ENCODE measurements at regions not wholly inside any gene's neighbourhood (a gene's known extent, or its start where the extent isn't known, plus 50 kb on each side); places are given as distances from the start of the nearest gene placed in this dataset.

- no peak for ATAC-seq
- no peak overlapping the region for H3K27ac ChIP-seq
- H3K36me3 ChIP-seq (ENCODE audit: insufficient read depth in 1 of 2, low read depth in 1 of 2), result no peaks in the 10 kb centered on the region
- WGBS, 3 donors, result 59 to 67% (median 65%) methylated on average over 13 of the region's 13 CpGs
- TF ChIP-seq CTCF (IDR thresholded peaks at IDR 0.05), result no peak
- H3K27me3 ChIP-seq (ENCODE audit: insufficient read depth in 3 of 3, low read length in 2 of 3), result no peaks in the 10 kb centered on the region
- no peak for DNase-seq
- no peak overlapping the region for H3K4me3 ChIP-seq
- no peaks in the 10 kb centered on the region for H3K4me1 ChIP-seq
- no peaks in the 10 kb centered on the region for H3K9me3 ChIP-seq
- intact Hi-C loops (cut with DNase I), result no loop called here
Observed at GRCh38 chr19:28948026-28948425, 264.9 kb downstream of the UQCRFS1 start.

- Histone ChIP-seq H3K4me1 (no peaks in the 10 kb centered on the region), H3K27ac (no peak overlapping the region), H3K9me3 (no peaks in the 10 kb centered on the region), H3K36me3 (ENCODE audit: insufficient read depth in 1 of 2, low read depth in 1 of 2) (no peaks in the 10 kb centered on the region), H3K27me3 (ENCODE audit: insufficient read depth in 3 of 3, low read length in 2 of 3) (no peaks in the 10 kb centered on the region), H3K4me3 (no peak overlapping the region)
- ATAC-seq, result no peak
- 76 to 85% (median 84%) methylated on average over 8 of the region's 8 CpGs for WGBS, 3 donors
- intact Hi-C loops (cut with DNase I), result no loop called here
- no peak for TF ChIP-seq CTCF (IDR thresholded peaks at IDR 0.05)
- no peak for DNase-seq
Observed at GRCh38 chr19:28943651-28944050, 269.3 kb downstream of the UQCRFS1 start.

- Histone ChIP-seq H3K9me3 (no peaks in the 10 kb centered on the region), H3K4me1 (no peaks in the 10 kb centered on the region), H3K27me3 (ENCODE audit: insufficient read depth in 3 of 3, low read length in 2 of 3) (no peaks in the 10 kb centered on the region), H3K36me3 (ENCODE audit: insufficient read depth in 1 of 2, low read depth in 1 of 2) (no peaks in the 10 kb centered on the region), H3K4me3 (no peak overlapping the region), H3K27ac (no peak overlapping the region)
- no peak for ATAC-seq
- DNase-seq, result no peak
- intact Hi-C loops (cut with DNase I), result no loop called here
- WGBS, 3 donors, result 83 to 91% (median 88%) methylated on average over 11 of the region's 11 CpGs
- no peak for TF ChIP-seq CTCF (IDR thresholded peaks at IDR 0.05)
Observed at GRCh38 chr19:28941833-28942232, 271.1 kb downstream of the UQCRFS1 start.

- ATAC-seq, result no peak
- intact Hi-C loops (cut with DNase I), result no loop called here
- no peak for DNase-seq
- Histone ChIP-seq H3K27me3 (ENCODE audit: insufficient read depth in 3 of 3, low read length in 2 of 3) (no peaks in the 10 kb centered on the region), H3K27ac (no peak overlapping the region), H3K36me3 (ENCODE audit: insufficient read depth in 1 of 2, low read depth in 1 of 2) (no peaks in the 10 kb centered on the region), H3K9me3 (no peaks in the 10 kb centered on the region), H3K4me3 (no peak overlapping the region), H3K4me1 (no peaks in the 10 kb centered on the region)
- 38 to 40% (median 39%) methylated on average over 7 of the region's 7 CpGs for WGBS, 3 donors
- TF ChIP-seq CTCF (IDR thresholded peaks at IDR 0.05), result no peak
Observed at GRCh38 chr19:28940751-28941500, 272.0 kb downstream of the UQCRFS1 start.

- ATAC-seq, result no peak
- Histone ChIP-seq H3K4me1 (no peaks in the 10 kb centered on the region), H3K36me3 (ENCODE audit: insufficient read depth in 1 of 2, low read depth in 1 of 2) (no peaks in the 10 kb centered on the region), H3K27me3 (ENCODE audit: insufficient read depth in 3 of 3, low read length in 2 of 3) (no peaks in the 10 kb centered on the region), H3K9me3 (no peaks in the 10 kb centered on the region), H3K27ac (no peak overlapping the region), H3K4me3 (no peak overlapping the region)
- no peak for DNase-seq
- intact Hi-C loops (cut with DNase I), result no loop called here
- TF ChIP-seq CTCF (IDR thresholded peaks at IDR 0.05), result no peak
Observed at GRCh38 chr19:28939236-28939635, 273.7 kb downstream of the UQCRFS1 start.

Measured in psoas muscle (tissue), 7 donors.